K562 (cell line): ENCODE measurements at regions not wholly inside any gene's neighbourhood (a gene's known extent, or its start where the extent isn't known, plus 50 kb on each side); places are given as distances from the start of the nearest gene placed in this dataset.

ENCODE experiments used
- ATAC-seq: fragments of 200-7000 bp; cut with Tn5 transposase; 3 replicates; pipeline ENCODE4 v1.9.1; 2020; ENCODE audit warnings: moderate library complexity
- BruUV-seq: library from RNA; stranded (reverse); fragments of 400-500 nt; replicated peaks from 2 replicates; lab custom pipeline; 2021; lab: Mats Ljungman, UMichigan
- CTCF ChIA-PET: fragments of 300-600 bp; formaldehyde crosslinking; extraction: SDS; loops from one replicate; lab custom pipeline; 2021; ENCODE audit warnings: low intra/inter-chr PET ratio; lab: Yijun Ruan, JAX
- POLR2A ChIA-PET: fragments of 300-600, 350-650 bp; sonication (Branson Sonifier 250); formaldehyde crosslinking; extraction: SDS; loops from one replicate; lab custom pipeline; 2021; ENCODE audit warnings: antibody characterized with exemption, inconsistent platforms; lab: Yijun Ruan, JAX
- DNase-seq, 4 experiments: peaks; one replicate each; pipeline versions ENCODE4 v3.0.0 to v3.0.0-alpha.2; 2011 to 2018; ENCODE audit warnings: low spot score in 3 of 4, mixed read lengths in 3 of 4; ENCODE audit errors: extremely low read depth in 1 of 4
- FAIRE-seq: peaks from 2 replicates; lab custom pipeline; 2011; peaks lifted over from hg19 to GRCh38; lab: Jason Lieb, UNC
- H2AFZ ChIP-seq: 2 replicates; pipeline ENCODE4 v1.6.0; 2011; ENCODE audit warnings: low read depth, low read length, control low read depth, inconsistent platforms
- H3K27ac ChIP-seq: fragments of 200-600 bp; 3 replicates; pipeline ENCODE4 v1.8.0; 2011; ENCODE audit warnings: low read depth, mild to moderate bottlenecking, control low read depth, inconsistent platforms, low read length, moderate library complexity, mixed read lengths; ENCODE audit errors: extremely low read depth
- H3K27me3 ChIP-seq, 2 experiments: fragments of 300-600 bp in 1 of 2; 2 replicates in 1 of 2; 3 replicates in 1 of 2; pipeline versions ENCODE4 v1.6.0 to v1.8.0; 2011; ENCODE audit warnings: inconsistent platforms in 2 of 2, low read length in 2 of 2, mild to moderate bottlenecking in 1 of 2, mixed read lengths in 1 of 2, moderate library complexity in 1 of 2; ENCODE audit not compliant: control insufficient read depth in 2 of 2, insufficient read depth in 2 of 2
- H3K36me3 ChIP-seq: fragments of 300-600 bp; 3 replicates; pipeline ENCODE4 v1.8.0; 2011; ENCODE audit warnings: mild to moderate bottlenecking, low read length, inconsistent platforms; ENCODE audit not compliant: control insufficient read depth, insufficient read depth
- H3K4me1 ChIP-seq, 2 experiments: fragments of 200-600 bp in 1 of 2; replicated peaks in 1 of 2; 2 replicates in 1 of 2; 3 replicates in 1 of 2; pipeline versions ENCODE4 v1.5.1 to v1.8.0; 2011; ENCODE audit warnings: inconsistent platforms in 2 of 2, low read length in 2 of 2, mild to moderate bottlenecking in 1 of 2, mixed read lengths in 1 of 2, moderate library complexity in 1 of 2; ENCODE audit not compliant: control insufficient read depth in 2 of 2, insufficient read depth in 2 of 2
- H3K4me2 ChIP-seq: 2 replicates; pipeline ENCODE4 v1.6.1; 2011; ENCODE audit warnings: low read length, control low read depth, inconsistent platforms, mixed read lengths; ENCODE audit not compliant: insufficient read depth
- H3K4me3 ChIP-seq: fragments of 200-600 bp; sonication (generic), shearing (Covaris generic); 2 replicates; pipeline ENCODE4 v1.5.1; 2016; ENCODE audit warnings: control low read depth, inconsistent platforms
- H3K79me2 ChIP-seq: fragments of 200-600 bp; 3 replicates; pipeline ENCODE4 v1.8.0; 2011; ENCODE audit warnings: low read length, inconsistent platforms; ENCODE audit not compliant: control insufficient read depth, insufficient read depth
- H3K9ac ChIP-seq, 2 experiments: 2 replicates each; pipeline versions ENCODE4 v1.6.0 to v1.6.1; 2011; ENCODE audit warnings: low read depth in 2 of 2, low read length in 2 of 2, control low read depth in 1 of 2, inconsistent platforms in 1 of 2, mild to moderate bottlenecking in 1 of 2, mixed read lengths in 1 of 2; ENCODE audit not compliant: insufficient read depth in 1 of 2
- H3K9me1 ChIP-seq: one replicate; pipeline ENCODE4 v1.6.0; 2011; ENCODE audit warnings: inconsistent platforms, mild to moderate bottlenecking, low read length, moderate library complexity; ENCODE audit not compliant: control insufficient read depth, insufficient read depth
- H3K9me3 ChIP-seq: replicated peaks from 2 replicates; pipeline ENCODE4 v1.5.1; 2011; ENCODE audit warnings: low read depth, low read length, inconsistent platforms; ENCODE audit not compliant: control insufficient read depth, insufficient read depth
- H4K20me1 ChIP-seq: replicated peaks from 2 replicates; pipeline ENCODE4 v1.6.1; 2011; ENCODE audit warnings: low read length, inconsistent platforms, mixed read lengths; ENCODE audit not compliant: control insufficient read depth, insufficient read depth
- CBFB ChIP-seq: sonication (generic); formaldehyde crosslinking; IDR thresholded peaks from 2 replicates; pipeline ENCODE4 v1.4.0; 2020; ENCODE audit warnings: mild to moderate bottlenecking, missing genetic modification reagents
- DPF2 ChIP-seq: fragments of 450-650 bp; IDR thresholded peaks from 2 replicates; pipeline ENCODE4 v1.6.1; 2016
- MCM5 ChIP-seq: fragments of 450-650 bp; IDR thresholded peaks from 2 replicates; pipeline ENCODE4 v1.6.1; 2016; ENCODE audit warnings: low read depth
- PTBP1 ChIP-seq: fragments of 200-400 bp; formaldehyde crosslinking; IDR thresholded peaks from 2 replicates; pipeline ENCODE4 v1.6.1; 2017; ENCODE audit warnings: low read depth, low read length
- SNIP1 ChIP-seq: fragments of 450-650 bp; IDR thresholded peaks from 2 replicates; pipeline ENCODE4 v1.7.1; 2017; ENCODE audit warnings: low read depth, mild to moderate bottlenecking
- U2AF2 ChIP-seq: fragments of 200-400 bp; formaldehyde crosslinking; optimal IDR thresholded peaks from 2 replicates; pipeline ENCODE3; 2017; ENCODE audit warnings: low read depth, mild to moderate bottlenecking, low read length
- ZNF146 ChIP-seq: IDR thresholded peaks from one replicate; pipeline ENCODE4 v1.6.1; 2018; ENCODE audit warnings: missing compliant biosample characterization; ENCODE audit not compliant: unreplicated experiment
- ZNF785 ChIP-seq: fragments of 250-450 bp; sonication (Bioruptor Pico); IDR thresholded peaks from 2 replicates; pipeline ENCODE4 v1.4.0; 2020; ENCODE audit warnings: mild to moderate bottlenecking
- ZNF79 ChIP-seq: fragments of 250-450 bp; sonication (Bioruptor Pico); IDR thresholded peaks from 2 replicates; pipeline ENCODE4 v1.4.0; 2020; ENCODE audit warnings: low read depth, mild to moderate bottlenecking, moderate library complexity
- WGBS: fragments of 100-300 bp; shearing (Covaris generic); methylation state at CpG from one replicate; pipeline ENCODE4 v1.1.6; 2016; ENCODE audit warnings: low coverage, mixed read lengths; ENCODE audit not compliant: insufficient coverage; ENCODE audit errors: missing lambda C conversion rate; 5-methylcytosine and 5-hydroxymethylcytosine counted together
- in situ Hi-C: fragments of 300-500 bp; cut with MboI; formaldehyde crosslinking; loops from 4 replicates; pipeline ENCODE4 v1.15.0; 2018; ENCODE audit warnings: inconsistent platforms, mixed read lengths
- intact Hi-C: fragments of 100-400 bp; cut with micrococcal nuclease; formaldehyde crosslinking; loops from 2 replicates; pipeline ENCODE4 v1.14.2; 2022
- TF ChIP-seq, protein P1 (sequence below): sonication (generic); formaldehyde crosslinking; IDR thresholded peaks from 2 replicates; pipeline ENCODE4 v1.4.0; 2020; ENCODE audit warnings: mild to moderate bottlenecking, missing genetic modification reagents
- TF ChIP-seq, protein P2 (sequence below): sonication (generic); formaldehyde crosslinking; IDR thresholded peaks from 2 replicates; pipeline ENCODE4 v1.8.1; 2022; ENCODE audit warnings: missing genetic modification reagents
- TF ChIP-seq, protein P3 (sequence below), 2 experiments: fragments of 450-650 bp in 1 of 2; sonication (generic) in 1 of 2; formaldehyde crosslinking in 1 of 2; IDR thresholded peaks in 1 of 2; conservative IDR thresholded peaks in 1 of 2; 2 replicates each; pipeline versions ENCODE4 v1.6.1 to v1.8.1; 2016 to 2023; ENCODE audit warnings: mild to moderate bottlenecking in 2 of 2, moderate library complexity in 2 of 2, inconsistent platforms in 1 of 2, missing genetic modification reagents in 1 of 2
- TF ChIP-seq, protein P4 (sequence below): IDR thresholded peaks from 3 replicates; pipeline ENCODE4 v1.6.1; 2011; ENCODE audit warnings: borderline replicate concordance, mild to moderate bottlenecking; ENCODE audit not compliant: insufficient read length, insufficient read depth

DNA sequence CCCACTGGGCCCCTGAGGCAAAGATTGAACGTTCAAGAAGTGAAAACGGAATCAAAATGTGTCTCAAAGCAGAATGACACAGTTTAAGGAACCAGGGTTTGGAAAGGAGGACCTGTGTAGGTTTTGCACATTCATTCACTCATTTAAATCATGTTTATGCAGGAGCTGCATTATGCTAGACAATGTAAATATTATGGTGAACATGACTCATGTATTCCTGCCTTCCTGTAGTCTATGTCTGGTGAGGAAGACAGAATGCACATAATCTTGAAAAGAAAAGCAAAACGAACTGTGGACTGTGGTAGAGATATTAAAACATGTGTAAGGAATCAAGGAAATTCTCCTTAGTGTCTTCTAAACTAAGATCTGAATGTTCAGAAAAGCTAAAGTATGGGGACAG is 311.8 kb upstream of the SMIM31 start:
- H3K4me1 ChIP-seq, result no peaks in the 10 kb centered on the region
- in situ Hi-C loops, result no loop called here
- WGBS, result 0% methylated on average over 3 of the region's 3 CpGs
- H3K36me3 ChIP-seq, result no peaks in the 10 kb centered on the region
- ATAC-seq, result no peak
- H2AFZ ChIP-seq, result no peak overlapping the region
- H4K20me1 ChIP-seq, result no peaks in the 10 kb centered on the region
- H3K27me3 ChIP-seq, result no peaks in the 10 kb centered on the region
- no TSS peak for BruUV-seq
- no peak overlapping the region for H3K4me2 ChIP-seq
- no peaks in the 10 kb centered on the region for H3K9me1 ChIP-seq
- no peaks in the 10 kb centered on the region for H3K9me3 ChIP-seq
- no peak overlapping the region for H3K9ac ChIP-seq
- TF ChIP-seq SNIP1, result no peak
- TF ChIP-seq, protein P1, sequence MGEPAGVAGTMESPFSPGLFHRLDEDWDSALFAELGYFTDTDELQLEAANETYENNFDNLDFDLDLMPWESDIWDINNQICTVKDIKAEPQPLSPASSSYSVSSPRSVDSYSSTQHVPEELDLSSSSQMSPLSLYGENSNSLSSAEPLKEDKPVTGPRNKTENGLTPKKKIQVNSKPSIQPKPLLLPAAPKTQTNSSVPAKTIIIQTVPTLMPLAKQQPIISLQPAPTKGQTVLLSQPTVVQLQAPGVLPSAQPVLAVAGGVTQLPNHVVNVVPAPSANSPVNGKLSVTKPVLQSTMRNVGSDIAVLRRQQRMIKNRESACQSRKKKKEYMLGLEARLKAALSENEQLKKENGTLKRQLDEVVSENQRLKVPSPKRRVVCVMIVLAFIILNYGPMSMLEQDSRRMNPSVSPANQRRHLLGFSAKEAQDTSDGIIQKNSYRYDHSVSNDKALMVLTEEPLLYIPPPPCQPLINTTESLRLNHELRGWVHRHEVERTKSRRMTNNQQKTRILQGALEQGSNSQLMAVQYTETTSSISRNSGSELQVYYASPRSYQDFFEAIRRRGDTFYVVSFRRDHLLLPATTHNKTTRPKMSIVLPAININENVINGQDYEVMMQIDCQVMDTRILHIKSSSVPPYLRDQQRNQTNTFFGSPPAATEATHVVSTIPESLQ (CRISPR knock-in tag), result no peak
- TF ChIP-seq PTBP1, result no peak
- TF ChIP-seq, protein P2, sequence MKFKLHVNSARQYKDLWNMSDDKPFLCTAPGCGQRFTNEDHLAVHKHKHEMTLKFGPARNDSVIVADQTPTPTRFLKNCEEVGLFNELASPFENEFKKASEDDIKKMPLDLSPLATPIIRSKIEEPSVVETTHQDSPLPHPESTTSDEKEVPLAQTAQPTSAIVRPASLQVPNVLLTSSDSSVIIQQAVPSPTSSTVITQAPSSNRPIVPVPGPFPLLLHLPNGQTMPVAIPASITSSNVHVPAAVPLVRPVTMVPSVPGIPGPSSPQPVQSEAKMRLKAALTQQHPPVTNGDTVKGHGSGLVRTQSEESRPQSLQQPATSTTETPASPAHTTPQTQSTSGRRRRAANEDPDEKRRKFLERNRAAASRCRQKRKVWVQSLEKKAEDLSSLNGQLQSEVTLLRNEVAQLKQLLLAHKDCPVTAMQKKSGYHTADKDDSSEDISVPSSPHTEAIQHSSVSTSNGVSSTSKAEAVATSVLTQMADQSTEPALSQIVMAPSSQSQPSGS, result no peak
- TF ChIP-seq ZNF146 (CRISPR knock-in tag), result no peak
- no peak for TF ChIP-seq ZNF79 (CRISPR knock-in tag)
- no peak for TF ChIP-seq ZNF785 (CRISPR knock-in tag)
- no peak for TF ChIP-seq CBFB (CRISPR knock-in tag)
- no peak for TF ChIP-seq U2AF2
- TF ChIP-seq DPF2, result no peak
- TF ChIP-seq, protein P3, sequence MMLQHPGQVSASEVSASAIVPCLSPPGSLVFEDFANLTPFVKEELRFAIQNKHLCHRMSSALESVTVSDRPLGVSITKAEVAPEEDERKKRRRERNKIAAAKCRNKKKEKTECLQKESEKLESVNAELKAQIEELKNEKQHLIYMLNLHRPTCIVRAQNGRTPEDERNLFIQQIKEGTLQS (IDR thresholded peaks at IDR 0.05), result no peak
- TF ChIP-seq, protein P3 (CRISPR knock-in tag; conservative IDR thresholded peaks at IDR 0.05), result no peak
- no peak for TF ChIP-seq MCM5
- TF ChIP-seq, protein P4, sequence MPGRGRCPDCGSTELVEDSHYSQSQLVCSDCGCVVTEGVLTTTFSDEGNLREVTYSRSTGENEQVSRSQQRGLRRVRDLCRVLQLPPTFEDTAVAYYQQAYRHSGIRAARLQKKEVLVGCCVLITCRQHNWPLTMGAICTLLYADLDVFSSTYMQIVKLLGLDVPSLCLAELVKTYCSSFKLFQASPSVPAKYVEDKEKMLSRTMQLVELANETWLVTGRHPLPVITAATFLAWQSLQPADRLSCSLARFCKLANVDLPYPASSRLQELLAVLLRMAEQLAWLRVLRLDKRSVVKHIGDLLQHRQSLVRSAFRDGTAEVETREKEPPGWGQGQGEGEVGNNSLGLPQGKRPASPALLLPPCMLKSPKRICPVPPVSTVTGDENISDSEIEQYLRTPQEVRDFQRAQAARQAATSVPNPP, result no peak
- TF ChIP-seq, all 486 proteins: peak for 0
- ChIA-PET POLR2A (no interaction called here), CTCF (no interaction called here)
- FAIRE-seq, result no peak
- Histone ChIP-seq H3K4me3 (no peak overlapping the region), H3K79me2 (no peaks in the 10 kb centered on the region), H3K27ac (no peak overlapping the region)
- intact Hi-C loops, result no loop called here
- DNase-seq, result no peak
